ES-I3 (cell line): ENCODE measurements at regions not wholly inside any gene's neighbourhood (a gene's known extent, or its start where the extent isn't known, plus 50 kb on each side); places are given as distances from the start of the nearest gene placed in this dataset.

Experiments used
- H3K36me3 ChIP-seq: 2 replicates; pipeline ENCODE4 v1.6.1; 2013; ENCODE audit warnings: mild to moderate bottlenecking, low read length, control low read depth, moderate library complexity; ENCODE audit not compliant: insufficient read depth
- H3K4me1 ChIP-seq: 2 replicates; pipeline ENCODE4 v1.6.1; 2013; ENCODE audit warnings: mild to moderate bottlenecking, control low read depth, low read length; ENCODE audit not compliant: insufficient read depth
- H3K9ac ChIP-seq: 2 replicates; pipeline ENCODE4 v1.6.1; 2013; ENCODE audit warnings: low read depth, mild to moderate bottlenecking, low read length, moderate library complexity
- H3K9me3 ChIP-seq: 2 replicates; pipeline ENCODE4 v1.6.1; 2013; ENCODE audit warnings: mild to moderate bottlenecking, low read length, moderate library complexity; ENCODE audit not compliant: control insufficient read depth, insufficient read depth

- Histone ChIP-seq H3K9ac (no peak overlapping the region), H3K9me3 (no peaks in the 10 kb centered on the region; the same call in 1 of the 2 replicates), H3K36me3 (no peaks in the 10 kb centered on the region), H3K4me1 (peaks cover 6% of the 10 kb centered on the region; the same call in 1 of the 2 replicates)
Measured at GRCh38 chr13:75231235-75231634, 250.7 kb downstream of the TBC1D4 start.

DNA sequence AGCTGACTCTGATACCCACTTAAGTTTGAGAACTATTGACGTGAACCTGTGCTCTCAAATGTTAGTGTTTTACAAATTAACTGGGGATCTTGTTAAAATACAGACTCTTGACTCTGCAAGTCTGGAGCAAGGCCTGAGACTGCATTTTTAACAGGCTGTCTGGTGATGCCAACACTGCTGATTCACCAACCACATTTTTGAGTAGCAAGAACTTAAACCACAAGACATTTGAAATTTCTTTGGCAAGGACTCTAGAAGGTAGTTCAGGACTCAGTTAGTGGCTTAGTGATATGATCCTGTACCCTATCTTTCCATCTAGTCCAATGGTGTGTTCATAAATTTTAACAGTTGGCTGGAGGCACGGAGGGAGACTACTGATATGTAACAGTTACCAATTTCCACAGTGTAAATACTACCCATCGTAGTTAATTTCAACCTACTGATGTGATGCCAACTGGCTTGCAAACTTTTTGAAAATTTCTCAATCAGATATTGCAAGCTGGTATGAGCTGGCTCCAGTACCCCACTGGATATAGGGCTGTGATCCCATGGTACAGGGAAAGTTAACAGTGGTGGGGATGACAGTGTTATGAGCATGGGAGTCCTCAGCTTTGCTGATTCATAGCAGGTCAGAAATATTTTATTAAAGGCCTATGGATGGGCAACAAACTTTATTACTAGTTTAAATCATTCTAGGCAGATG lies 255.1 kb downstream of the TBC1D4 start:
- Histone ChIP-seq H3K9me3 (no peaks in the 10 kb centered on the region), H3K9ac (no peak overlapping the region), H3K4me1 (peaks cover 6% of the 10 kb centered on the region; the same call in 1 of the 2 replicates), H3K36me3 (no peaks in the 10 kb centered on the region)

GRCh38 chr13:75226092-75226491 lies 255.9 kb downstream of the TBC1D4 start:
- H3K36me3 ChIP-seq, result no peaks in the 10 kb centered on the region
- H3K9me3 ChIP-seq, result no peaks in the 10 kb centered on the region
- H3K9ac ChIP-seq, result peak overlapping the region; percentile 14; the same call in 1 of the 2 replicates
- H3K4me1 ChIP-seq, result peaks cover 6% of the 10 kb centered on the region; the same call in 1 of the 2 replicates

- no peaks in the 10 kb centered on the region for H3K9me3 ChIP-seq
- no peaks in the 10 kb centered on the region for H3K36me3 ChIP-seq
- H3K4me1 ChIP-seq, result peaks cover 6% of the 10 kb centered on the region; the same call in 1 of the 2 replicates
- peak overlapping the region; percentile 14; the same call in 1 of the 2 replicates for H3K9ac ChIP-seq
Measured at GRCh38 chr13:75225288-75226032, 256.5 kb downstream of the TBC1D4 start.

GRCh38 chr13:75224053-75224742 lies 257.8 kb downstream of the TBC1D4 start:
- no peaks in the 10 kb centered on the region for H3K9me3 ChIP-seq
- no peak overlapping the region for H3K9ac ChIP-seq
- peaks cover 6% of the 10 kb centered on the region; the same call in 1 of the 2 replicates for H3K4me1 ChIP-seq
- H3K36me3 ChIP-seq, result no peaks in the 10 kb centered on the region

GRCh38 chr13:75222031-75222430 lies 259.9 kb downstream of the TBC1D4 start:
- H3K4me1 ChIP-seq, result peaks cover 6% of the 10 kb centered on the region; the same call in 1 of the 2 replicates
- H3K36me3 ChIP-seq, result no peaks in the 10 kb centered on the region
- H3K9ac ChIP-seq, result no peak overlapping the region
- H3K9me3 ChIP-seq, result no peaks in the 10 kb centered on the region

GRCh38 chr13:75220861-75221260 lies 261.1 kb downstream of the TBC1D4 start:
- H3K36me3 ChIP-seq, result no peaks in the 10 kb centered on the region
- H3K9me3 ChIP-seq, result no peaks in the 10 kb centered on the region
- no peak overlapping the region for H3K9ac ChIP-seq
- no peaks in the 10 kb centered on the region for H3K4me1 ChIP-seq

- no peak overlapping the region; the same call in 1 of the 2 replicates for H3K9ac ChIP-seq
- H3K36me3 ChIP-seq, result no peaks in the 10 kb centered on the region
- H3K9me3 ChIP-seq, result no peaks in the 10 kb centered on the region
- H3K4me1 ChIP-seq, result no peaks in the 10 kb centered on the region
Measured at GRCh38 chr13:75220238-75220542, 261.8 kb downstream of the TBC1D4 start.

- Histone ChIP-seq H3K4me1 (no peaks in the 10 kb centered on the region), H3K9me3 (no peaks in the 10 kb centered on the region), H3K9ac (peak overlapping the region; percentile 53), H3K36me3 (no peaks in the 10 kb centered on the region)
Measured at GRCh38 chr13:75219479-75220237, 262.3 kb downstream of the TBC1D4 start.

GRCh38 chr13:75217949-75218348 lies 264.0 kb downstream of the TBC1D4 start:
- H3K4me1 ChIP-seq, result no peaks in the 10 kb centered on the region
- H3K36me3 ChIP-seq, result no peaks in the 10 kb centered on the region
- H3K9ac ChIP-seq, result no peak overlapping the region
- H3K9me3 ChIP-seq, result no peaks in the 10 kb centered on the region

- Histone ChIP-seq H3K9ac (no peak overlapping the region), H3K4me1 (no peaks in the 10 kb centered on the region), H3K9me3 (no peaks in the 10 kb centered on the region), H3K36me3 (no peaks in the 10 kb centered on the region)
Measured at GRCh38 chr13:75216038-75216437, 265.9 kb downstream of the TBC1D4 start.

- H3K9me3 ChIP-seq, result no peaks in the 10 kb centered on the region
- H3K4me1 ChIP-seq, result no peaks in the 10 kb centered on the region
- H3K9ac ChIP-seq, result no peak overlapping the region
- no peaks in the 10 kb centered on the region for H3K36me3 ChIP-seq
Measured at GRCh38 chr13:75214846-75215245, 267.1 kb downstream of the TBC1D4 start.

GRCh38 chr13:75202981-75203380 lies 279.0 kb downstream of the TBC1D4 start:
- Histone ChIP-seq H3K36me3 (no peaks in the 10 kb centered on the region), H3K9me3 (peaks cover 4% of the 10 kb centered on the region; the same call in 1 of the 2 replicates), H3K9ac (no peak overlapping the region), H3K4me1 (no peaks in the 10 kb centered on the region)

GRCh38 chr13:75197803-75198202 lies 284.2 kb downstream of the TBC1D4 start:
- no peaks in the 10 kb centered on the region for H3K4me1 ChIP-seq
- H3K36me3 ChIP-seq, result no peaks in the 10 kb centered on the region
- no peaks in the 10 kb centered on the region for H3K9me3 ChIP-seq
- H3K9ac ChIP-seq, result no peak overlapping the region
